ENCODE measurements at regions not wholly inside any gene's neighbourhood (a gene's known extent, or its start where the extent isn't known, plus 50 kb on each side); places are given as distances from the start of the nearest gene placed in this dataset.

GRCh38 chr2:181774685-181775084, 94.4 kb upstream of the NEUROD1 start:
- H3K4me3 Mint-ChIP-seq (ENCODE audit: low read depth): no peak overlapping the region
- no peaks in the 10 kb centered on the region for H3K9me3 Mint-ChIP-seq (ENCODE audit: low read depth)
- H3K4me1 Mint-ChIP-seq (ENCODE audit: low read depth): peaks cover 7% of the 10 kb centered on the region
- DNase-seq (ENCODE audit: low spot score, unreplicated experiment): no peak
- TF ChIP-seq CTCF (IDR thresholded peaks at IDR 0.05; ENCODE audit: unreplicated experiment): no peak
- no peaks in the 10 kb centered on the region for H3K27me3 Mint-ChIP-seq
- no peaks in the 10 kb centered on the region for H3K36me3 Mint-ChIP-seq (ENCODE audit: insufficient read depth)
- no peak overlapping the region for H3K27ac Mint-ChIP-seq

GRCh38 chr2:181776336-181776735, 96.0 kb upstream of the NEUROD1 start:
- H3K4me1 Mint-ChIP-seq (ENCODE audit: low read depth): peaks cover 22% of the 10 kb centered on the region
- H3K27me3 Mint-ChIP-seq: no peaks in the 10 kb centered on the region
- H3K9me3 Mint-ChIP-seq (ENCODE audit: low read depth): no peaks in the 10 kb centered on the region
- no peaks in the 10 kb centered on the region for H3K36me3 Mint-ChIP-seq (ENCODE audit: insufficient read depth)
- no peak overlapping the region for H3K4me3 Mint-ChIP-seq (ENCODE audit: low read depth)
- no peak for TF ChIP-seq CTCF (IDR thresholded peaks at IDR 0.05; ENCODE audit: unreplicated experiment)
- no peak for DNase-seq (ENCODE audit: low spot score, unreplicated experiment)
- H3K27ac Mint-ChIP-seq: no peak overlapping the region

GRCh38 chr2:181777734-181778133, 97.4 kb upstream of the NEUROD1 start:
- Mint-ChIP-seq H3K27ac (no peak overlapping the region), H3K4me1 (ENCODE audit: low read depth) (peaks cover 22% of the 10 kb centered on the region)

GRCh38 chr2:181778621-181779201, 98.4 kb upstream of the NEUROD1 start:
- H3K4me1 Mint-ChIP-seq (ENCODE audit: low read depth): peaks cover 28% of the 10 kb centered on the region

More at GRCh38 chr2:181777734-181778133, 97.4 kb upstream of the NEUROD1 start:
- Mint-ChIP-seq H3K36me3 (ENCODE audit: insufficient read depth) (no peaks in the 10 kb centered on the region), H3K9me3 (ENCODE audit: low read depth) (no peaks in the 10 kb centered on the region), H3K4me3 (ENCODE audit: low read depth) (no peak overlapping the region), H3K27me3 (no peaks in the 10 kb centered on the region)
- no peak for TF ChIP-seq CTCF (IDR thresholded peaks at IDR 0.05; ENCODE audit: unreplicated experiment)
- no peak for DNase-seq (ENCODE audit: low spot score, unreplicated experiment)

GRCh38 chr2:181779288-181780021, 99.1 kb upstream of the NEUROD1 start:
- H3K4me3 Mint-ChIP-seq (ENCODE audit: low read depth): no peak overlapping the region
- H3K4me1 Mint-ChIP-seq (ENCODE audit: low read depth): peaks cover 36% of the 10 kb centered on the region
- no peaks in the 10 kb centered on the region for H3K36me3 Mint-ChIP-seq (ENCODE audit: insufficient read depth)
- H3K9me3 Mint-ChIP-seq (ENCODE audit: low read depth): no peaks in the 10 kb centered on the region
- no peaks in the 10 kb centered on the region for H3K27me3 Mint-ChIP-seq
- TF ChIP-seq CTCF (IDR thresholded peaks at IDR 0.05; ENCODE audit: unreplicated experiment): no peak
- H3K27ac Mint-ChIP-seq: peak overlapping the region; percentile 11
- no peak for DNase-seq (ENCODE audit: low spot score, unreplicated experiment)

More at GRCh38 chr2:181778621-181779201, 98.4 kb upstream of the NEUROD1 start:
- Mint-ChIP-seq H3K27ac (no peak overlapping the region), H3K4me3 (ENCODE audit: low read depth) (no peak overlapping the region), H3K36me3 (ENCODE audit: insufficient read depth) (no peaks in the 10 kb centered on the region), H3K27me3 (no peaks in the 10 kb centered on the region), H3K9me3 (ENCODE audit: low read depth) (no peaks in the 10 kb centered on the region)
- TF ChIP-seq CTCF (IDR thresholded peaks at IDR 0.05; ENCODE audit: unreplicated experiment): no peak
- no peak for DNase-seq (ENCODE audit: low spot score, unreplicated experiment)

Measured in progenitor cell of endocrine pancreas (in vitro differentiated cells).